ENCODE measurements at regions not wholly inside any gene's neighbourhood (a gene's known extent, or its start where the extent isn't known, plus 50 kb on each side); places are given as distances from the start of the nearest gene placed in this dataset.

GRCh38 chr7:85980740-85981139 lies 663.0 kb upstream of the GRM3 start:
- TF ChIP-seq, protein P1, sequence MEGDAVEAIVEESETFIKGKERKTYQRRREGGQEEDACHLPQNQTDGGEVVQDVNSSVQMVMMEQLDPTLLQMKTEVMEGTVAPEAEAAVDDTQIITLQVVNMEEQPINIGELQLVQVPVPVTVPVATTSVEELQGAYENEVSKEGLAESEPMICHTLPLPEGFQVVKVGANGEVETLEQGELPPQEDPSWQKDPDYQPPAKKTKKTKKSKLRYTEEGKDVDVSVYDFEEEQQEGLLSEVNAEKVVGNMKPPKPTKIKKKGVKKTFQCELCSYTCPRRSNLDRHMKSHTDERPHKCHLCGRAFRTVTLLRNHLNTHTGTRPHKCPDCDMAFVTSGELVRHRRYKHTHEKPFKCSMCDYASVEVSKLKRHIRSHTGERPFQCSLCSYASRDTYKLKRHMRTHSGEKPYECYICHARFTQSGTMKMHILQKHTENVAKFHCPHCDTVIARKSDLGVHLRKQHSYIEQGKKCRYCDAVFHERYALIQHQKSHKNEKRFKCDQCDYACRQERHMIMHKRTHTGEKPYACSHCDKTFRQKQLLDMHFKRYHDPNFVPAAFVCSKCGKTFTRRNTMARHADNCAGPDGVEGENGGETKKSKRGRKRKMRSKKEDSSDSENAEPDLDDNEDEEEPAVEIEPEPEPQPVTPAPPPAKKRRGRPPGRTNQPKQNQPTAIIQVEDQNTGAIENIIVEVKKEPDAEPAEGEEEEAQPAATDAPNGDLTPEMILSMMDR (IDR thresholded peaks at IDR 0.05), result no peak
- no peak for TF ChIP-seq POLR2AphosphoS5 (IDR thresholded peaks at IDR 0.05)
- no peak for TF ChIP-seq EP300 (IDR thresholded peaks at IDR 0.05)
